GM21528 (cell line): ENCODE measurements at regions not wholly inside any gene's neighbourhood (a gene's known extent, or its start where the extent isn't known, plus 50 kb on each side); places are given as distances from the start of the nearest gene placed in this dataset.

ENCODE experiments used
- ATAC-seq: cut with Tn5 transposase; IDR thresholded peaks from one replicate; pipeline ENCODE4 v1.9.1; 2021; ENCODE audit warnings: mild to moderate bottlenecking, moderate library complexity; ENCODE audit not compliant: unreplicated experiment, low FRiP score

DNA sequence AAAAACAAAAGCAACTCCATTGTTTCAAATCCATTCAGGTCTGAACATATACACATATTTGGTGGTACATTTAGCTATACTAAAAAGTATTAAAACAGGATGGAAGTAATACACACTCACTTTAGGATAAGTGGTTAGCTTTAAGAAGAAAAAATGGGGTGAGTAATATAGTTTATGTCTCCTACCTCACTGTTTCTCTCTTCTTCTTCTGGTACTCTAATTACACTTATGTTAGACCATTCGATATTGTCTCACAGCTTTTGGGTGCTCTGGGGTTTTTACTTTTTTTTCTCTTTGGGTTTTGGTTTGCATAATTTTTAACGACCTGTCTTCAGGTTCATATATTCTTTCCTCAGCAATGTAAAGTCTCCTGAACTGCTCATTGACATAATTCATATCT is 75.4 kb upstream of the AKAP13 start:
- ATAC-seq = no peak

DNA sequence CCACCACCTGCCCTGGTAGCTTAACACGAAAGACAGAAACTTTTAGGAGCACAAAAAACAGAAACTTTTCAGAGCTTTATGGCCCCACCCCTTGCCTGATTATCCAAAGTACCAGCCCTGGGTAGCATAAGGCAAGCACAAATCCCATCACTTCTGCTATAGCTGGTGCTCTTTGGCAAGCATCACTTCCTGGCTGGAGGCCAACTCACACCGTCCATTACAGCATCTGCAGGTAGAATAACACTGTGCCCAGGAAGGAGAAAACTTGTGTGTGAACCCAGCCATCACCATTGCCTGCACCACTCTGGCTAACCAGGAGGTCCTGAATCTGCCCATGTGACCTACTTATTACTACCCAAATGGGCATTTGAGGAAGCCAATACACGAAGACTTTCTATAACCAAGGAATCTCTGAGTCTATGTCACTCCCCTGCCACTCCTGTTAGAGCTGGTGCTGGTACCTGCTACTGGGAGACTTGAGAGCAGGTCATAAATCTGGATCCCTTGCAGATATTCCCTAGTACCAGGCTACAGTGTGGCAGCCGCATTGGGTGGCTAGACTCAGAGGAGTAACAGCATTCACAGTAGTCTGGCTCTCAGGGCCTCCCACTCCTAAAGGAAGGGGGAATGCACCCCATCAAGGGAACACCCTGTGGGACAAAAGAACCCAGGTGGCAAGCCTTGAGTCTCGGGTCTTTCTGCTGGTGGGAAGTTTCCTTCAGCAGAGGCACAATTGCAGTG is 73.3 kb upstream of the AKAP13 start:
- ATAC-seq = no peak

GRCh38 chr15:85307687-85308045 is 72.7 kb upstream of the AKAP13 start:
- no peak for ATAC-seq

DNA sequence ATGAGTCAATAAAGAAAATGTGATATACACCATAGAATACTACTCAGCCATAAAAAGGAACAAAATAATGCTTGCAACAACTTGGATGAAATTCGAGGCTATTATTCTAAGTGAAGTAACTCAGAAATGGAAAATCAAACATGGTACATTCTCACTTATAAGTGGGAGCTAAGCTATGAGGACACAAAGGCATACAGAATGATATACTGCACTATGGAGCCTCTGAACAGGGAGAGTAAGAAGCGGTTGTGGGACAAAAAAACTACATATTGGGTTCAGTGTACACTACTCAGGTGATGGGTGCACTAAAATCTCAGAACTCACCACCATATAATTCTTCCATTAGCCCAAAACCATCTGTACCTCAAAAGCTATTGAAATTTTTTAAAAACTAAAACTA is 68.8 kb upstream of the AKAP13 start:
- no peak for ATAC-seq

- peak; percentile 89 for ATAC-seq
These were observed 67.9 kb upstream of the AKAP13 start for GRCh38 chr15:85312486-85312885.

DNA sequence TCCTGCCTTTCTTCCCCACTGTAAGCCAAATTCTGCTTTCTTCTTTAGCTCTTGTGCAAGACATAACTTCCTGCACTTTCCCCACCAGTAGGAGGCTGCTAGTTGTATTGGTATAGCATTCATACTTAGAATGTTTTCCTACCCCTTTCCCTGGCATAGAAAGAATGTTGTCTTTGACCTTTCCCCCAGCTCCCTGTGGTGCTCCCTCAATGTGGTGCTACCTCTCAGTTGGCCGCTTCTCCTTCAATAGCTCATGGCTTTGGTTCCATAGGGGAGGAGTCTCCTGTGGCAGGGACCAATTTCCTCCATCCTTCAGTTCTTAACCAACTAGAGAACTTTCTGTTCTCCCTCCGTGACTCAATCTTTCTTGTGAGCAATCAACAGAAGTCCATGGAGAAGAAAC is 67.5 kb upstream of the AKAP13 start:
- peak; percentile 17 for ATAC-seq

DNA sequence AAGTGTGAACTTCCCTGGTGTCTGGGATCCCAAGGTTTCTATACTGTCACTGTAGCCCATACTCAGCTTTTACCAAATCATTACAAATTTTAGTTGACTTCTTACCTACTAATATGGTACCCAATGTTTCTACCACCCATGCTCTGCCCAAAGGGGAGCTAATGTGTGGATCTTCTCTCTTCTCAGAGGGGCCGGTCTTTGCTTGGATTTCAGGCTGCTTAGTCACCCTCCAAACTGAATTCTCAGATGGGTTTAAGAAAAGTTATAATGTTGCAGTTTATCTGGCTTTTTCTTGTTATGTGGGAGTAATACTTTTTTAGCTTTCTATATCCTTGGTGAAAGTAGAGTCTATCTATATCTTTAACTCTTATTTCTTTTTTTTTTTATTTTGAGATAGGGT is 67.1 kb upstream of the AKAP13 start:
- ATAC-seq = no peak

DNA sequence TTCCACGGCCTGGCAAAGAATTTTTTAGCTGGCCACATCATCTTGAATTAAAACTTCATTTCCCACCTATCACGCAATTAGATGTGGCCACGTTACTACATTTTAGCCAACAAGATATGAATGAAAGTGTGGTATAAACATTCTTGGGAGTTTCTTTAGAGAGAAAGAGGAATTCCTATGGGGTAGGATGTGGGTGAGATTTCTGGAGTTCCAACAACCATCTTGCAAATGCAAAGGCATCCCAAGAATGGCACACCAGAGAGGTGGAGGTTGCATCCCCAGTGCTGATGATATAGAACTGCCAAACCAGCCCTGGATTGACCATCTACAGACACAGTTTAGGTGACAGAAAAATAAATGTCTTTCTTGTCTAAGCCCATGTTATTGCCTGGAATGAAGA is 66.3 kb upstream of the AKAP13 start:
- ATAC-seq = no peak

DNA sequence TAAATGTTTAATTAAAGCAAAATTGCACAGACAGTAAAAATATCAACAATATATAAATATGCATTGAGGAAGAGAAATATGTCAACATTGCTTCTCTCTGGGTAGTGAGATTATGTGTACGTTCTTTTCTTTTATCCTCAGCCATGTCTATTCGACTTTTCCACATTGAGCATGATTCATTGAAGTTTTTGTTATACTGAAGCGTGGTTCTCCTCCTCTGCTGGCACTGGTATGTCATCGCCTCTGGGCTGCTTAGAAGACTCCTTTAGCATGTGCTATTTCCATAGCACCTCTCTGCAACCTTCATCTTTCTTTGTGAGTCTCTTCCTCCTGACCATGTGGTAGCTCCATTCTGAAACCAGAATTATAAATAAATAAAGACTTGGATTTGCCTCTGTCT is 65.8 kb upstream of the AKAP13 start:
- no peak for ATAC-seq

- ATAC-seq = no peak
These were observed 64.0 kb upstream of the AKAP13 start for GRCh38 chr15:85316244-85316934.

GRCh38 chr15:85318048-85318731 is 62.2 kb upstream of the AKAP13 start:
- peak; percentile 84 for ATAC-seq

DNA sequence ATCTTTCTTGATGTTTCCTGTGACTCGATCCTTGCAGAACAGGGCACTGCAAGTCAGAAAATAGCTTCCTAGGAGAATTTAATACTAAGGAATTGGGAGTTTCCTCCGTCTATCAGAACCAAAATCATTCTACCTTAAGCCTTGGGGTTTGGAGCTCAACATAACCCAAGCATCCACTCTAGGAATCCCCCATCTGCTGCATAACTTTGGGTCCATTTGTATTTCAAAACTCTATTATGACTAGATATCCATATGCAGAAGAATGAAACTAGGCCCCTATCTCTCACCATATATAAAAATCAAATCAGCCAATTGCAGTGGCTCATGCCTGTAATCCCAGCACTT is 61.7 kb upstream of the AKAP13 start:
- ATAC-seq = no peak

DNA sequence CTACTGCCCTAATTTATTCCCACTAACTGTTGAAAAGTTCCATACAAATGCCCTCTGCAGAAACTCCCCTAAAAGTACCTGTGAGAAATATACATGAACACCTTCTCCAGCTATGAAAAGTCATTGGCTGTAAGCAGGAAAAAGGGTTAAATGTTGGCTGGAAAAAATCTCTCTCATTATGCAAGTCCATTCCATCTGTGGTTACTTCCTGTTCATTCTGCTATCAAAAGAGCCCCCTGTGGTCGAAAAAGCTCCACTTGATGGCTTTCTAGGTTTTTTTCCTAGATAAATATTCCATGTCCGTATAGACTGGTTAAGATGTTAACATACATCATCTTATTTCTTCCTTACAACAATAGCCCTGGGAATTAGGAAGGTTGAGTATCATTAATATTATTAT is 56.2 kb upstream of the AKAP13 start:
- ATAC-seq = no peak

GRCh38 chr15:85325834-85326233 is 54.6 kb upstream of the AKAP13 start:
- ATAC-seq = no peak

DNA sequence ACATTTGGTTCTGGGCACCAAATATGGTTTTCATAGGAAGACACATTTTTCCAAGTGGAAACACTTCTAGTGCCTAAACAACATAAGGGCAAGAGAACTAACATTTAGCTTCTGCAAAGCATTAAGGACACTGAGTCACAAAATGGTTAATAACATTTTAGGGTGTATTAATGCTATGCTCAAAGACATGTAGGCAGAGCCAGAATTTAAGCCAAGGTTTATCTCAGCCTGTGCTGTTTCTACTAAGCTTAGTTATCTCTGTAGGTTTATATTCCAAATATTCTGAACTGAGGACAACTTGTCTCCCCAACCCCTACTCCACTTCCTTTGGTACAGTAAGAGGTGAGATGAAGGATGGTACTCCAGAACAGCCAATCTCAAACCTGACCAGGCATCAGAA is 54.1 kb upstream of the AKAP13 start:
- no peak for ATAC-seq

DNA sequence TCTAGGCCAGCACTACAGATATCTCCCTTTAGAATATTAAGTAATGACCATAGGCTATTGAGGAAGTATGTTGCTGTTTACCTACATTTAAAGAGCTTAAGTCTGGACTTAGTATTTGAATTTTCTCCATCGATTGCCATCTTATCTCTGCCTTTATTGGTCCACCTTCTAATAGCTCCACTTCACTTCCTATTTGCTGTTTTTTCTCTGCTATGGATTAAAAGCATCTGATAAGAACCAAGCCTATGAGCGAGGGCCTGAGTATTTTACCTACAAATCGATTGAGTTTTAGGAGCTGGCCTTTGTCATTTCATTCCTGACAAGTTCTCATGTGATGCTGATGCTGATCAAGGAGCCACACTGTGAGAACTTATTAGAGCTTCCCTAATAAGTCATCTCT is 52.6 kb upstream of the AKAP13 start:
- no peak for ATAC-seq

DNA sequence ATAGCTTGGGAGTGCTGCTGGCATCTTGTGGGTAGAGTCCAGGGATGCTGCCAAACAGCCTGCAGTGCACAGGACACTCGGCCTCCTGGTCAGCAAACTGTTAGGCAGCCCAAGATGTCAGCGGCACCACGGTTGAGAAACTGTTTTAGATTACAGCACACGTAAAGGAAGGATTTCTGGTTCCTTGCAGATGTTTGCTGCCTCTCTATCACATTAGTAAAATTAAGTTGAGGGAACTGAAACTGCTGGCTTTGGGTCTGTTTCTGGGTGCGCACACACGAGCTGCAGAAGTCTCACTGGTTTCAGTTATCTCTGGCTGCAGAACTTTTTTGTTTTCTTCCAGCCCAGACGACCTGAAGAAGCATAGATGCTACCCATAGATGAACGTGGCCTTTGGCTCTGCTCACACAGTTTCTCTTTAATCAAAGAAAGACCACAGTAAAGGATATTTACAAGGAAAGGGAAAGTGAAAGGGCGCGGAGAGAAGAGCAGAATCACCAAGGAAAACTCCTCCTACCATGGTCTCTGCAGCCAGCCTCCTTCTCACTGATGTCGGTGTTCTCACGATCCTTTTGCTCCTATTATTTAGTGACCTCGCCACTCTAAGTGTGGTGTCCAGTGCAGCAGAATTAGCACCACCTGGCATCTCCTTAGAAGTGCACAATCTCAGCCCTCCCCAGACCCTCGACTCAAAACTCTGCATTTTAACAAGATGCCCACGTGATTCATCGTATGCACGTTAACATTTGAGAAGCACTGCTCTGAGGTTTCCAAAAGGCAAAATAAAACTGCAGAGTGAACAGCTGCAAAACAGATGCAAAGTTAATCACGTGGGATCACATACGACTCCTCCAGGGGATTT is 50.6 kb upstream of the AKAP13 start:
- ATAC-seq = peak; percentile 66
